Nephron (organoid): ENCODE measurements at regions not wholly inside any gene's neighbourhood (a gene's known extent, or its start where the extent isn't known, plus 50 kb on each side); places are given as distances from the start of the nearest gene placed in this dataset.

Experiments used
- H3K27ac Mint-ChIP-seq, 3 experiments: 2 replicates each; pipeline ENCODE4 v1.8.0; 2020; ENCODE audit warnings: mixed read lengths in 3 of 3, mild to moderate bottlenecking in 2 of 3, moderate library complexity in 1 of 3
- H3K27me3 Mint-ChIP-seq: 2 replicates; pipeline ENCODE4 v1.8.0; 2021; ENCODE audit warnings: low read depth, mild to moderate bottlenecking, moderate library complexity, mixed read lengths
- H3K36me3 Mint-ChIP-seq: 2 replicates; pipeline ENCODE4 v1.8.0; 2020; ENCODE audit warnings: low read depth, mixed read lengths
- H3K4me1 Mint-ChIP-seq: 2 replicates; pipeline ENCODE4 v1.8.0; 2020; ENCODE audit warnings: mixed read lengths
- H3K4me3 Mint-ChIP-seq, 3 experiments: 2 replicates each; pipeline ENCODE4 v1.8.0; 2020; ENCODE audit warnings: mild to moderate bottlenecking in 3 of 3, mixed read lengths in 3 of 3, moderate library complexity in 2 of 3
- H3K9me3 Mint-ChIP-seq: 2 replicates; pipeline ENCODE4 v1.8.0; 2020; ENCODE audit warnings: mixed read lengths
- TF ChIP-seq, protein P1 (sequence below), 3 experiments: fragments of 200-600 bp; sonication (generic); IDR thresholded peaks; one replicate each; pipeline ENCODE4 v1.5.0; 2021; ENCODE audit warnings: antibody characterized with exemption in 3 of 3; ENCODE audit not compliant: unreplicated experiment in 3 of 3

DNA sequence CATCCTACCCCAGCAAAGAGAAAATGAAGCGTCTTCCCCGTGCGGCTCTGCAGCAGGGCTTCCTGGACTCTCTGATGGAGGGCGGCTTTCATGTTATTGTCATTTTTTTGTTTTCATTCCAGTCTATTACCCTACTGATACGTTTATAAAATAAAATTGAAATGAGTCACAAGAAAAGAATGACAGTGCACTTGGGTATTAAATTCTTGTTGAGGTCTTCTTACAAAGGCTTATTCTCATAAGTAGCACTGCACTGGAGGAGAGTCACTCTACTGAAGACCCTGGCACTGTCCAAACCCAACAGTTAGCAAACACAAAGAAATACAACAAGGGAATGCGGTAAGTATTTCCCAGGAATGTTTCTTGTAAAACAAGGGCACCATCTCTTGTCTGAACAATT is 379.3 kb downstream of the MAFB start:
- TF ChIP-seq, protein P1, sequence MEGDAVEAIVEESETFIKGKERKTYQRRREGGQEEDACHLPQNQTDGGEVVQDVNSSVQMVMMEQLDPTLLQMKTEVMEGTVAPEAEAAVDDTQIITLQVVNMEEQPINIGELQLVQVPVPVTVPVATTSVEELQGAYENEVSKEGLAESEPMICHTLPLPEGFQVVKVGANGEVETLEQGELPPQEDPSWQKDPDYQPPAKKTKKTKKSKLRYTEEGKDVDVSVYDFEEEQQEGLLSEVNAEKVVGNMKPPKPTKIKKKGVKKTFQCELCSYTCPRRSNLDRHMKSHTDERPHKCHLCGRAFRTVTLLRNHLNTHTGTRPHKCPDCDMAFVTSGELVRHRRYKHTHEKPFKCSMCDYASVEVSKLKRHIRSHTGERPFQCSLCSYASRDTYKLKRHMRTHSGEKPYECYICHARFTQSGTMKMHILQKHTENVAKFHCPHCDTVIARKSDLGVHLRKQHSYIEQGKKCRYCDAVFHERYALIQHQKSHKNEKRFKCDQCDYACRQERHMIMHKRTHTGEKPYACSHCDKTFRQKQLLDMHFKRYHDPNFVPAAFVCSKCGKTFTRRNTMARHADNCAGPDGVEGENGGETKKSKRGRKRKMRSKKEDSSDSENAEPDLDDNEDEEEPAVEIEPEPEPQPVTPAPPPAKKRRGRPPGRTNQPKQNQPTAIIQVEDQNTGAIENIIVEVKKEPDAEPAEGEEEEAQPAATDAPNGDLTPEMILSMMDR (IDR thresholded peaks at IDR 0.05; ENCODE audit: unreplicated experiment in 3 of 3): no peak
- H3K27ac Mint-ChIP-seq: no peak overlapping the region

DNA sequence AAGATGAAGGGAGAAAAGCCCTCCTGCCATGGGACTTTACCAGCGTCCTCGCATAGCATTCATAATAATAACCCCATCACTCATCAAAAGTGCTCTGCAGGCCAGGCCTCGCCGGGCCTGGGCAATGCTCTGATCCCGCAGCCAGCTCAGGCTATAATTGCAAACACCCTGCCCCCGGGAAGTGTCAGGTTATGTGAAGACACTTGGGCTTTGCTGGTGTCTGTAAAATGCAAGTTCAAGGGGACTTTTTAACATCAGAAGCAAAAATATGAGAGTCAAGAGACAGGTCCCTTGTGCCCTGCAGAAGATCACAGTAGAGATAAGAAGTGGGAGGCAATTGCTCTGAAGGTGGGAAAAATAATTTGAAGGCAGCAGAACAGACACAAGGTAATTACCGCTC is 381.0 kb downstream of the MAFB start:
- TF ChIP-seq, protein P1 (IDR thresholded peaks at IDR 0.05; ENCODE audit: unreplicated experiment in 3 of 3): no peak
- peak overlapping the region in 1 of 3 experiments; percentile 15 for H3K27ac Mint-ChIP-seq
- H3K27me3 Mint-ChIP-seq: peaks cover 10% of the 10 kb centered on the region
- peaks cover 3% of the 10 kb centered on the region for H3K9me3 Mint-ChIP-seq
- H3K4me3 Mint-ChIP-seq: no peak overlapping the region
- H3K36me3 Mint-ChIP-seq: no peaks in the 10 kb centered on the region
- peaks cover 5% of the 10 kb centered on the region for H3K4me1 Mint-ChIP-seq

More for the DNA sequence above, 379.3 kb downstream of the MAFB start:
- no peak overlapping the region for H3K4me3 Mint-ChIP-seq
- H3K27me3 Mint-ChIP-seq: peaks cover 10% of the 10 kb centered on the region
- peaks cover 3% of the 10 kb centered on the region for H3K9me3 Mint-ChIP-seq
- H3K36me3 Mint-ChIP-seq: no peaks in the 10 kb centered on the region
- peaks cover 5% of the 10 kb centered on the region for H3K4me1 Mint-ChIP-seq

DNA sequence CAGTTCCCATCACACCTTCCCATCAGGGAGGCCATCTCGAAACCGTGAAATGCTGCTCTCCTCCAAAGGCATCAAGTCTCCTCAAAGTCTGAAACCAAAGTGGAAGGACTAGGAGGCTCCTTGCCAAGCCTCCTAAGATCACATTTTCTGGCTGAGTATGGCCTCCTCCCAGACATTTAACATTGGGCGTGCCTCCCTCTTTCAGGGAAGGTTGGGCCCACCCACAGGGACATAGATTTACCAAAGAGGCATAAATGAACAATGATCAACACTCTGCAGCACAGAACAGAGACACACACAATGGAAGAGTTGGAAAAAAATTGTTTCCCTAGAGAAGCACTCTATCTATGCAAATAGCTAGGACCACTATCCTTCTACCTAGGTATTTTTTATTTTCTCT is 381.8 kb downstream of the MAFB start:
- Mint-ChIP-seq H3K27me3 (peaks cover 10% of the 10 kb centered on the region), H3K9me3 (peaks cover 3% of the 10 kb centered on the region), H3K36me3 (no peaks in the 10 kb centered on the region), H3K27ac (no peak overlapping the region), H3K4me3 (no peak overlapping the region), H3K4me1 (peaks cover 5% of the 10 kb centered on the region)
- TF ChIP-seq, protein P1 (IDR thresholded peaks at IDR 0.05; ENCODE audit: unreplicated experiment in 3 of 3): no peak

DNA sequence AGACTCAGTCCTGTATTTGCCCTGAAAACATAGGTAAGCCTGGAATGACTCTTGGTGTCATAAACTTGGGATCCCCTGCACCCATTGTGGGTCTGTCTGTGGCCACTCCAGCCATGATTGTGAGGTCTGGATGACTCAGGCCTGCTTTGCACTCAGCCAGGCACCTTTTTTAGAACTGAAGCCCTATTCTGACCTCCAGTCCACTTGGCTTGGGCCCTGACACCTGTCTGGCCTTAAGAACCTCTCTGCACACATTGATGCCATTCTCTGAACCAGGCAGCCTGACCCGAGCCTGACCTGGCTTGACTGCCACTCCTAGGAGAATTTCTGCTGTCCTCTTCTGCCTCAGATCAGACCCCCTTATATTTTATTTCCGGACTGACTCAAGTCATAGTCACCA is 383.7 kb downstream of the MAFB start:
- TF ChIP-seq, protein P1 (IDR thresholded peaks at IDR 0.05; ENCODE audit: unreplicated experiment in 3 of 3): no peak
- H3K9me3 Mint-ChIP-seq: no peaks in the 10 kb centered on the region
- no peak overlapping the region for H3K27ac Mint-ChIP-seq
- no peaks in the 10 kb centered on the region for H3K36me3 Mint-ChIP-seq
- H3K4me3 Mint-ChIP-seq: no peak overlapping the region
- peaks cover 5% of the 10 kb centered on the region for H3K4me1 Mint-ChIP-seq
- peaks cover 10% of the 10 kb centered on the region for H3K27me3 Mint-ChIP-seq

DNA sequence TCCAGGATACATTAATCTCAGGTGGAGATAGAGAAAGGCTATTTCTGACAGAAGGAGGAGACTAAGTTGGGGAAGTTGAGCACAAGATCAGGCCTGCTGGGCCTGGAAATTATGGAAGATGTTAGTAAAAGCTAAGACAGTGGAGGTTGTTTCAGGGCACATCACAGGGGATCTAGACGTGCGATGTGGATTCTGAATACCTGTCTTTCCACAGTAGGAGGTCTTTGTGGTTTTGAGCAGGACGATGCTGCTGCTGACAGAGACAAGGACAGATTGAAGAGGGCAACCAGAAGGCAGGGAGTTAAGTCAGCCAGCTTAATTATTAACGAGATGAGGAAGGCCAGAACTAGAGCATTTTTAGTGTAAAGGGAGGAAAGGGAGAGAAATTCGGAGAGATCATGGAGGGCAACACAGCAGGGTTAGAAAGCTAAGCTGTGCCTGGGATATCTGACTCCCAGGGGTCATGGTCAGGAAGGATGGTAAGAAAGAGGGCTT is 384.9 kb downstream of the MAFB start:
- Mint-ChIP-seq H3K27ac (no peak overlapping the region), H3K4me1 (peaks cover 5% of the 10 kb centered on the region)

DNA sequence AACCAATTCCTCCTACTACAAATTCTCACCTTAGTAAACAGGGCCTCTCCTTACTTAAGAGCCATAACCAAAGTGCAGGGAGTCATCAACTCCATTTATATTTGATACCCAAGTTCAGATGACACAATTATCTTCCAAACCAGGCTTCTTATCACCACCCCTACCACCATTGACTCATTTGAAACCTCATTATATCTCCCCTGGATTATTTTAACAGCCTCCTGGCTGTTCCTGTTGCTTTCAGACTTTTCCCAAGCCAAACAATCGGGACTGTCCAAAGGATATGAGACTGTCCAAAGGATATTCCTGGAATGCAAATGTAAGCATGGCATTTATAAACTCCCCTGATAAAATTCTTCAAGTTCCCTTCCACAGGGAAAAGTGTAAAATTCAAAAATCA is 394.3 kb downstream of the MAFB start:
- Mint-ChIP-seq H3K4me1 (peaks cover 19% of the 10 kb centered on the region), H3K27ac (peak overlapping the region in 2 of 3 experiments; percentile 23 to 35), H3K27me3 (no peaks in the 10 kb centered on the region)

More for the DNA sequence above, 384.9 kb downstream of the MAFB start:
- no peak overlapping the region for H3K4me3 Mint-ChIP-seq
- peaks cover 10% of the 10 kb centered on the region for H3K27me3 Mint-ChIP-seq
- no peaks in the 10 kb centered on the region for H3K9me3 Mint-ChIP-seq
- TF ChIP-seq, protein P1 (IDR thresholded peaks at IDR 0.05; ENCODE audit: unreplicated experiment in 3 of 3): no peak
- H3K36me3 Mint-ChIP-seq: no peaks in the 10 kb centered on the region

More for the DNA sequence above, 394.3 kb downstream of the MAFB start:
- Mint-ChIP-seq H3K4me3 (no peak overlapping the region), H3K9me3 (peaks cover 4% of the 10 kb centered on the region), H3K36me3 (no peaks in the 10 kb centered on the region)
- TF ChIP-seq, protein P1 (IDR thresholded peaks at IDR 0.05; ENCODE audit: unreplicated experiment in 3 of 3): no peak
